IMR-90 (cell line): ENCODE measurements at regions not wholly inside any gene's neighbourhood (a gene's known extent, or its start where the extent isn't known, plus 50 kb on each side); places are given as distances from the start of the nearest gene placed in this dataset.

ENCODE experiments used
- ATAC-seq: fragments of 200-7000 bp; cut with Tn5 transposase; 2 replicates; pipeline ENCODE4 v1.9.1; 2020; ENCODE audit warnings: low read depth, mild to moderate bottlenecking, moderate library complexity
- BruUV-seq: library from RNA; stranded (reverse); fragments of 400-500 nt; replicated peaks from 2 replicates; lab custom pipeline; 2021; lab: Mats Ljungman, UMichigan
- CTCF ChIA-PET: fragments of 300-600 bp; formaldehyde crosslinking; extraction: SDS; loops from one replicate; lab custom pipeline; 2021; ENCODE audit warnings: antibody characterized with exemption; lab: Yijun Ruan, JAX
- POLR2A ChIA-PET: fragments of 300-600 bp; sonication (Branson Sonifier 250); formaldehyde crosslinking; loops from one replicate; lab custom pipeline; 2022; ENCODE audit warnings: antibody characterized with exemption; ENCODE audit not compliant: unreplicated experiment; lab: Charles Lee
- DNase-seq: peaks from one replicate; pipeline ENCODE4 v3.0.0; 2013
- H2AFZ ChIP-seq: replicated peaks from 2 replicates; pipeline ENCODE3; 2013; ENCODE audit warnings: low read length, mild to moderate bottlenecking; ENCODE audit not compliant: poor library complexity
- H2AK5ac ChIP-seq: 2 replicates; pipeline ENCODE4 v1.6.1; 2013; ENCODE audit warnings: low read depth, low read length, inconsistent platforms
- H2AK9ac ChIP-seq: replicated peaks from 2 replicates; pipeline ENCODE3; 2013; ENCODE audit warnings: mild to moderate bottlenecking, low read depth, low read length, moderate library complexity; ENCODE audit not compliant: poor library complexity
- H2BK120ac ChIP-seq: 2 replicates; pipeline ENCODE4 v1.6.1; 2013; ENCODE audit warnings: low read depth, low read length, inconsistent platforms
- H2BK15ac ChIP-seq: 3 replicates; pipeline ENCODE4 v1.6.1; 2013; ENCODE audit warnings: low read depth, low read length, inconsistent platforms
- H2BK20ac ChIP-seq: 2 replicates; pipeline ENCODE4 v1.6.1; 2013; ENCODE audit warnings: low read depth, mild to moderate bottlenecking, inconsistent platforms, low read length, moderate library complexity
- H2BK5ac ChIP-seq: 2 replicates; pipeline ENCODE4 v1.6.1; 2013; ENCODE audit warnings: mild to moderate bottlenecking, low read depth, low read length, inconsistent platforms; ENCODE audit not compliant: poor library complexity, severe bottlenecking
- H3K14ac ChIP-seq: replicated peaks from 2 replicates; pipeline ENCODE4 v1.6.1; 2013; ENCODE audit warnings: low read depth, low read length, inconsistent platforms
- H3K18ac ChIP-seq: 2 replicates; pipeline ENCODE4 v1.6.1; 2013; ENCODE audit warnings: low read depth, low read length, control low read depth
- H3K23ac ChIP-seq: 2 replicates; pipeline ENCODE4 v1.6.1; 2013; ENCODE audit warnings: low read depth, low read length, inconsistent platforms
- H3K27ac ChIP-seq: 2 replicates; pipeline ENCODE4 v1.5.1; 2013; ENCODE audit warnings: mild to moderate bottlenecking, control low read depth, low read length; ENCODE audit not compliant: insufficient read depth
- H3K27me3 ChIP-seq: 2 replicates; pipeline ENCODE4 v1.6.1; 2013; ENCODE audit warnings: low read length; ENCODE audit not compliant: control insufficient read depth, insufficient read depth
- H3K36me3 ChIP-seq: 2 replicates; pipeline ENCODE4 v1.6.1; 2013; ENCODE audit warnings: low read length, mixed read lengths; ENCODE audit not compliant: control insufficient read depth, insufficient read depth
- H3K4ac ChIP-seq: 2 replicates; pipeline ENCODE4 v1.6.1; 2013; ENCODE audit warnings: low read depth, low read length, inconsistent platforms
- H3K4me1 ChIP-seq: 2 replicates; pipeline ENCODE4 v1.6.1; 2013; ENCODE audit warnings: low read length, mixed read lengths; ENCODE audit not compliant: control insufficient read depth, insufficient read depth
- H3K4me2 ChIP-seq: 2 replicates; pipeline ENCODE4 v1.6.1; 2013; ENCODE audit warnings: low read depth, mild to moderate bottlenecking, control low read depth, low read length, moderate library complexity
- H3K4me3 ChIP-seq: 2 replicates; pipeline ENCODE4 v1.5.1; 2013; ENCODE audit warnings: low read depth, mild to moderate bottlenecking, control low read depth, low read length, moderate library complexity; ENCODE audit not compliant: insufficient read depth
- H3K56ac ChIP-seq: 2 replicates; pipeline ENCODE4 v1.6.1; 2013; ENCODE audit warnings: low read length, inconsistent platforms; ENCODE audit not compliant: insufficient read depth; ENCODE audit errors: extremely low read depth
- H3K79me1 ChIP-seq, 2 experiments: 2 replicates each; pipeline ENCODE4 v1.6.1; 2013; ENCODE audit warnings: low read length in 2 of 2, inconsistent platforms in 1 of 2, low read depth in 1 of 2
- H3K9ac ChIP-seq: 2 replicates; pipeline ENCODE4 v1.6.1; 2013; ENCODE audit warnings: low read depth, low read length, control low read depth
- H3K9me1 ChIP-seq: 2 replicates; pipeline ENCODE4 v1.6.1; 2013; ENCODE audit warnings: low read length, inconsistent platforms; ENCODE audit not compliant: insufficient read depth
- H3K9me3 ChIP-seq: 2 replicates; pipeline ENCODE4 v1.6.1; 2013; ENCODE audit warnings: low read length; ENCODE audit not compliant: control insufficient read depth, insufficient read depth
- H4K20me1 ChIP-seq: 2 replicates; pipeline ENCODE4 v1.6.1; 2013; ENCODE audit warnings: low read length, inconsistent platforms; ENCODE audit not compliant: insufficient read depth
- H4K5ac ChIP-seq: 2 replicates; pipeline ENCODE4 v1.6.1; 2013; ENCODE audit warnings: mild to moderate bottlenecking, low read depth, low read length, control low read depth
- H4K8ac ChIP-seq, 2 experiments: 2 replicates each; pipeline ENCODE4 v1.6.1; 2013; ENCODE audit warnings: low read depth in 2 of 2, low read length in 2 of 2, control low read depth in 1 of 2, inconsistent platforms in 1 of 2
- H4K91ac ChIP-seq: 2 replicates; pipeline ENCODE4 v1.6.1; 2013; ENCODE audit warnings: low read depth, low read length, inconsistent platforms; ENCODE audit not compliant: insufficient read depth
- BHLHE40 ChIP-seq: fragments of 150-350 bp; IDR thresholded peaks from 2 replicates; pipeline ENCODE4 v1.6.1; 2016; ENCODE audit warnings: mild to moderate bottlenecking, low read depth, low read length
- CEBPB ChIP-seq: IDR thresholded peaks from 2 replicates; pipeline ENCODE4 v1.6.1; 2012; ENCODE audit warnings: low read depth, low read length, improper control_type of control experiment
- CHD1 ChIP-seq: IDR thresholded peaks from 2 replicates; pipeline ENCODE4 v1.6.1; 2012; ENCODE audit warnings: low read depth, low read length, improper control_type of control experiment
- FOS ChIP-seq: fragments of 150-350 bp; IDR thresholded peaks from 2 replicates; pipeline ENCODE4 v1.6.1; 2016; ENCODE audit warnings: low read depth, low read length
- MAFK ChIP-seq: IDR thresholded peaks from 2 replicates; pipeline ENCODE4 v1.6.1; 2012; ENCODE audit warnings: low read depth, low read length, improper control_type of control experiment
- MAZ ChIP-seq: IDR thresholded peaks from 2 replicates; pipeline ENCODE4 v1.6.1; 2012; ENCODE audit warnings: low read depth, mild to moderate bottlenecking, low read length, improper control_type of control experiment, moderate library complexity, borderline replicate concordance
- MXI1 ChIP-seq: IDR thresholded peaks from 2 replicates; pipeline ENCODE4 v1.6.1; 2012; ENCODE audit warnings: low read depth, mild to moderate bottlenecking, low read length, moderate library complexity, borderline replicate concordance
- NFE2L2 ChIP-seq: fragments of 150-350 bp; IDR thresholded peaks from 2 replicates; pipeline ENCODE4 v1.6.1; 2016; ENCODE audit warnings: low read depth, mild to moderate bottlenecking, low read length
- POLR2A ChIP-seq: IDR thresholded peaks from 2 replicates; pipeline ENCODE4 v1.6.1; 2012; ENCODE audit warnings: mild to moderate bottlenecking, low read depth, low read length
- RAD21 ChIP-seq: IDR thresholded peaks from 2 replicates; pipeline ENCODE4 v1.6.1; 2012; ENCODE audit warnings: low read length, improper control_type of control experiment
- RCOR1 ChIP-seq: IDR thresholded peaks from 2 replicates; pipeline ENCODE4 v1.6.1; 2012; ENCODE audit warnings: mild to moderate bottlenecking, low read length, improper control_type of control experiment; ENCODE audit not compliant: insufficient replicate concordance
- RFX5 ChIP-seq: IDR thresholded peaks from 2 replicates; pipeline ENCODE4 v1.8.0; 2012; ENCODE audit warnings: low read depth, mild to moderate bottlenecking, low read length, moderate library complexity
- SMC3 ChIP-seq: fragments of 150-350 bp; IDR thresholded peaks from 2 replicates; pipeline ENCODE4 v1.6.1; 2016; ENCODE audit warnings: low read depth, mild to moderate bottlenecking, antibody characterized with exemption, low read length, moderate library complexity
- WGBS, 2 experiments: methylation state at CpG; one replicate each; pipeline versions ENCODE4 v1.1.5 to v1.1.7; 2013; ENCODE audit warnings: missing lambda C conversion rate in 2 of 2; ENCODE audit not compliant: insufficient read length in 1 of 2; ENCODE audit errors: extremely low coverage in 2 of 2; 5-methylcytosine and 5-hydroxymethylcytosine counted together
- dilution Hi-C: fragments of 300-500 bp; cut with HindIII; formaldehyde crosslinking; loops from one replicate; pipeline ENCODE4 v1.14.3; 2018; ENCODE audit warnings: low sequenced_read_pairs; ENCODE audit not compliant: unreplicated experiment
- in situ Hi-C: fragments of 300-500 bp; cut with MboI; formaldehyde crosslinking; loops from 3 replicates; pipeline ENCODE4 v1.14.3; 2019; ENCODE audit warnings: low sequenced_read_pairs, inconsistent platforms, mixed read lengths
- intact Hi-C: fragments of 100-400 bp; cut with micrococcal nuclease; formaldehyde crosslinking; loops from 2 replicates; pipeline ENCODE4 v1.10.0; 2022
- TF ChIP-seq, protein P1 (sequence below): conservative IDR thresholded peaks from 2 replicates; pipeline ENCODE4 v1.5.1; 2012; ENCODE audit warnings: mild to moderate bottlenecking, low read depth, low read length, improper control_type of control experiment
- TF ChIP-seq, protein P2 (sequence below): fragments of 150-350 bp; IDR thresholded peaks from 2 replicates; pipeline ENCODE4 v1.6.1; 2017; ENCODE audit warnings: mild to moderate bottlenecking, antibody characterized with exemption, low read length, low read depth
- TF ChIP-seq, protein P3 (sequence below): fragments of 150-350 bp; IDR thresholded peaks from 2 replicates; pipeline ENCODE4 v1.6.1; 2016; ENCODE audit warnings: low read depth, mild to moderate bottlenecking, low read length, moderate library complexity, borderline replicate concordance

DNA sequence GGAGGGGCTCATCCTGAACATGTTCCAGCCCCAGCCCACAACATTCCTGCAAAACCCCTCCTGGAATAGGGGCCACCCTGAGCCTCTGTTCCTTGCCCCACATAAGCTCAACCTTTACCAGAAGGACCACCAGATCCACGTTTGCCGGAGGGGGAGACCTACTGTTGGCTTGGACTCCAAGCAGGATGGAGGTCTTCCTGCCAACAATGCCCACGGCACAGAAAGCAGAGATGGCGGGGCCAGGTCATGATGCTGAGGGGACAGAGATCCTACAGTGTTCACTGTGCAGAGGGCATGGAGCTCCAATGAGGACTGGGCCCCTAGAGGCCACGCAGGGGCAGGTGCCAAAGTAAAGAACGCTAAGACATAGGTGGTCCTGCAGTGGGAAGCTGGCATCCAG, 98.5 kb upstream of the RAB6C start:
- dilution Hi-C loops = no loop called here
- no peak overlapping the region for H4K5ac ChIP-seq

More for the DNA sequence above, 98.5 kb upstream of the RAB6C start:
- ChIA-PET POLR2A (no interaction called here), CTCF (no interaction called here)
- in situ Hi-C loops (no loop called here), intact Hi-C loops (no loop called here)
- BruUV-seq = no TSS peak
- Histone ChIP-seq H3K9me1 (no peaks in the 10 kb centered on the region), H2BK120ac (no peak overlapping the region), H4K20me1 (no peaks in the 10 kb centered on the region; the same call in 1 of the 2 replicates), H3K79me1 (no peaks in the 10 kb centered on the region), H2AFZ (peak overlapping the region; percentile 33), H3K9me3 (no peaks in the 10 kb centered on the region), H3K4ac (no peak overlapping the region), H4K91ac (no peak overlapping the region), H3K56ac (no peak overlapping the region), H4K8ac (no peak overlapping the region), H2BK15ac (no peak overlapping the region), H3K4me2 (no peak overlapping the region), H2BK5ac (no peak overlapping the region), H3K36me3 (no peaks in the 10 kb centered on the region), H3K27ac (no peak overlapping the region), H3K23ac (no peak overlapping the region), H3K4me3 (no peak overlapping the region), H2AK9ac (no peak overlapping the region), H3K14ac (no peak overlapping the region), H3K4me1 (no peaks in the 10 kb centered on the region), H2AK5ac (no peak overlapping the region), H3K9ac (no peak overlapping the region), H3K18ac (no peak overlapping the region), H3K27me3 (no peaks in the 10 kb centered on the region), H2BK20ac (no peak overlapping the region)
- TF ChIP-seq RFX5 (no peak), CHD1 (no peak), MXI1 (no peak), RCOR1 (no peak), FOS (no peak), MAZ (no peak), CEBPB (no peak), NFE2L2 (no peak), POLR2A (no peak), SMC3 (no peak), MAFK (no peak), RAD21 (no peak), BHLHE40 (no peak)
- TF ChIP-seq, protein P1, sequence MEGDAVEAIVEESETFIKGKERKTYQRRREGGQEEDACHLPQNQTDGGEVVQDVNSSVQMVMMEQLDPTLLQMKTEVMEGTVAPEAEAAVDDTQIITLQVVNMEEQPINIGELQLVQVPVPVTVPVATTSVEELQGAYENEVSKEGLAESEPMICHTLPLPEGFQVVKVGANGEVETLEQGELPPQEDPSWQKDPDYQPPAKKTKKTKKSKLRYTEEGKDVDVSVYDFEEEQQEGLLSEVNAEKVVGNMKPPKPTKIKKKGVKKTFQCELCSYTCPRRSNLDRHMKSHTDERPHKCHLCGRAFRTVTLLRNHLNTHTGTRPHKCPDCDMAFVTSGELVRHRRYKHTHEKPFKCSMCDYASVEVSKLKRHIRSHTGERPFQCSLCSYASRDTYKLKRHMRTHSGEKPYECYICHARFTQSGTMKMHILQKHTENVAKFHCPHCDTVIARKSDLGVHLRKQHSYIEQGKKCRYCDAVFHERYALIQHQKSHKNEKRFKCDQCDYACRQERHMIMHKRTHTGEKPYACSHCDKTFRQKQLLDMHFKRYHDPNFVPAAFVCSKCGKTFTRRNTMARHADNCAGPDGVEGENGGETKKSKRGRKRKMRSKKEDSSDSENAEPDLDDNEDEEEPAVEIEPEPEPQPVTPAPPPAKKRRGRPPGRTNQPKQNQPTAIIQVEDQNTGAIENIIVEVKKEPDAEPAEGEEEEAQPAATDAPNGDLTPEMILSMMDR = no peak
- TF ChIP-seq, protein P2, sequence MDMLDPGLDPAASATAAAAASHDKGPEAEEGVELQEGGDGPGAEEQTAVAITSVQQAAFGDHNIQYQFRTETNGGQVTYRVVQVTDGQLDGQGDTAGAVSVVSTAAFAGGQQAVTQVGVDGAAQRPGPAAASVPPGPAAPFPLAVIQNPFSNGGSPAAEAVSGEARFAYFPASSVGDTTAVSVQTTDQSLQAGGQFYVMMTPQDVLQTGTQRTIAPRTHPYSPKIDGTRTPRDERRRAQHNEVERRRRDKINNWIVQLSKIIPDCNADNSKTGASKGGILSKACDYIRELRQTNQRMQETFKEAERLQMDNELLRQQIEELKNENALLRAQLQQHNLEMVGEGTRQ = no peak
- TF ChIP-seq, protein P3, sequence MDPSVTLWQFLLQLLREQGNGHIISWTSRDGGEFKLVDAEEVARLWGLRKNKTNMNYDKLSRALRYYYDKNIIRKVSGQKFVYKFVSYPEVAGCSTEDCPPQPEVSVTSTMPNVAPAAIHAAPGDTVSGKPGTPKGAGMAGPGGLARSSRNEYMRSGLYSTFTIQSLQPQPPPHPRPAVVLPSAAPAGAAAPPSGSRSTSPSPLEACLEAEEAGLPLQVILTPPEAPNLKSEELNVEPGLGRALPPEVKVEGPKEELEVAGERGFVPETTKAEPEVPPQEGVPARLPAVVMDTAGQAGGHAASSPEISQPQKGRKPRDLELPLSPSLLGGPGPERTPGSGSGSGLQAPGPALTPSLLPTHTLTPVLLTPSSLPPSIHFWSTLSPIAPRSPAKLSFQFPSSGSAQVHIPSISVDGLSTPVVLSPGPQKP = no peak
- DNase-seq (no peak), ATAC-seq (no peak)
- WGBS, 2 experiments = no CpG with 5 or more reads among the region's 6 CpGs
